Panc1 (cell line): ENCODE measurements at regions not wholly inside any gene's neighbourhood (a gene's known extent, or its start where the extent isn't known, plus 50 kb on each side); places are given as distances from the start of the nearest gene placed in this dataset.

Source experiments
- ATAC-seq: fragments of 200-7000 bp; cut with Tn5 transposase; 2 replicates; pipeline ENCODE4 v1.9.1; 2020; ENCODE audit warnings: mild to moderate bottlenecking, moderate library complexity
- BruUV-seq: library from RNA; stranded (reverse); fragments of 400-500 nt; replicated peaks from 2 replicates; lab custom pipeline; 2021; lab: Mats Ljungman, UMichigan
- CTCF ChIA-PET: fragments of 300-600 bp; sonication (Branson Sonifier 250); formaldehyde crosslinking; loops from one replicate; lab custom pipeline; 2022; ENCODE audit warnings: antibody characterized with exemption; lab: Charles Lee
- POLR2A ChIA-PET: fragments of 300-600 bp; sonication (Branson Sonifier 250); formaldehyde crosslinking; loops from one replicate; lab custom pipeline; 2022; ENCODE audit warnings: antibody characterized with exemption; lab: Charles Lee
- DNase-seq: peaks from one replicate; pipeline ENCODE4 v3.0.0-alpha.2; 2010; ENCODE audit warnings: low read depth, low spot score
- H3K27ac ChIP-seq: 2 replicates; pipeline ENCODE4 v1.5.1; 2011; ENCODE audit warnings: mild to moderate bottlenecking, low read length, inconsistent platforms
- H3K27me3 ChIP-seq: fragments of 200-500 bp; sonication (Bioruptor generic); 2 replicates; pipeline ENCODE4 v1.6.0; 2014; ENCODE audit warnings: low read length, inconsistent platforms; ENCODE audit not compliant: control insufficient read depth, insufficient read depth
- H3K36me3 ChIP-seq: fragments of 200-500 bp; sonication (Bioruptor generic); 2 replicates; pipeline ENCODE4 v1.5.1; 2014; ENCODE audit warnings: inconsistent platforms, mild to moderate bottlenecking, low read length, moderate library complexity; ENCODE audit not compliant: control insufficient read depth, insufficient read depth
- H3K4me1 ChIP-seq: 2 replicates; pipeline ENCODE4 v1.5.1; 2011; ENCODE audit warnings: inconsistent platforms, mild to moderate bottlenecking, low read length, moderate library complexity; ENCODE audit not compliant: control insufficient read depth, insufficient read depth
- H3K4me3 ChIP-seq, 2 experiments: 2 replicates each; pipeline ENCODE4 v1.5.1; 2011 to 2012; ENCODE audit warnings: low read depth in 2 of 2, low read length in 2 of 2, mild to moderate bottlenecking in 2 of 2, inconsistent platforms in 1 of 2, moderate library complexity in 1 of 2
- H3K9me3 ChIP-seq: fragments of 200-500 bp; sonication (Bioruptor generic); 2 replicates; pipeline ENCODE4 v1.5.1; 2014; ENCODE audit warnings: low read depth, mild to moderate bottlenecking, inconsistent platforms, low read length, moderate library complexity; ENCODE audit not compliant: control insufficient read depth, insufficient read depth
- POLR2AphosphoS5 ChIP-seq: IDR thresholded peaks from 2 replicates; pipeline ENCODE4 v1.6.1; 2012; ENCODE audit warnings: mild to moderate bottlenecking, low read depth, low read length, moderate library complexity
- REST ChIP-seq, 2 experiments: IDR thresholded peaks; 2 replicates each; pipeline ENCODE4 v1.6.1; 2011 to 2012; ENCODE audit warnings: low read depth in 2 of 2, control low read depth in 1 of 2, low read length in 1 of 2, mild to moderate bottlenecking in 1 of 2, moderate library complexity in 1 of 2; ENCODE audit not compliant: insufficient read depth in 1 of 2
- SIN3A ChIP-seq: IDR thresholded peaks from 2 replicates; pipeline ENCODE4 v1.6.1; 2012; ENCODE audit warnings: low read depth, mild to moderate bottlenecking, low read length, moderate library complexity, borderline replicate concordance; ENCODE audit not compliant: insufficient read depth
- TCF7L2 ChIP-seq: IDR thresholded peaks from 2 replicates; pipeline ENCODE4 v1.6.1; 2011; ENCODE audit warnings: mild to moderate bottlenecking, low read depth, low read length, inconsistent platforms
- in situ Hi-C: cut with HindIII; loops from 2 replicates; pipeline ENCODE4 v1.10.0; 2016; ENCODE audit warnings: low sequenced_read_pairs, low pct_unique_long_range_greater_than_20kb
- intact Hi-C: fragments of 100-400 bp; cut with micrococcal nuclease; formaldehyde crosslinking; loops from one replicate; pipeline ENCODE4 v1.10.0; 2022; ENCODE audit not compliant: unreplicated experiment
- TF ChIP-seq, protein P1 (sequence below): fragments of 450-650 bp; IDR thresholded peaks from 2 replicates; pipeline ENCODE4 v1.5.1; 2017; ENCODE audit warnings: mild to moderate bottlenecking

DNA sequence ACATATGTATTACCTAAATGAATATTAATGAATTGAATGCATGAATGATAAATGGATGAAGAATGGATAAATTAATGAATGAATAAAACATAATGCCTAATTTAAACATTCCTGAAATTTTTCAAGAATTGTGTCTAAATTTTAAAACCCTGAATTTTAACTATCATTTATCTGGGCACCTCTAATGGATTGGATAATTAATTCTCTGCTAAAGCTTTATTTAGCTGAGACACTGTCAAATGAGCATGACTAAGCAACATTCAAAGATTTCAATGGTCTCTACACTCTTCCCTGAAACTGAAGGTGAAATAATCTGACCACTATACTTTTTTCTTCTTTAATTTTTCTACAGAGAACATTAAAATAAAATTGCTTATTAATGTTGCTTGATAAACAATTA is 1197.7 kb downstream of the C4orf33 start:
- ATAC-seq (no peak), DNase-seq (no peak)
- Histone ChIP-seq H3K4me1 (no peaks in the 10 kb centered on the region), H3K36me3 (no peaks in the 10 kb centered on the region), H3K9me3 (no peaks in the 10 kb centered on the region), H3K27me3 (no peaks in the 10 kb centered on the region), H3K4me3 (no peak overlapping the region), H3K27ac (no peak overlapping the region)
- BruUV-seq: no TSS peak
- in situ Hi-C loops: no loop called here
- intact Hi-C loops: no loop called here
- ChIA-PET POLR2A (no interaction called here), CTCF (no interaction called here)
- TF ChIP-seq SIN3A (no peak), REST (IDR thresholded peaks at IDR 0.05; ENCODE audit: insufficient read depth in 1 of 2, low read depth in 2 of 2, low read length in 1 of 2) (no peak), TCF7L2 (no peak), POLR2AphosphoS5 (no peak)
- TF ChIP-seq, protein P1, sequence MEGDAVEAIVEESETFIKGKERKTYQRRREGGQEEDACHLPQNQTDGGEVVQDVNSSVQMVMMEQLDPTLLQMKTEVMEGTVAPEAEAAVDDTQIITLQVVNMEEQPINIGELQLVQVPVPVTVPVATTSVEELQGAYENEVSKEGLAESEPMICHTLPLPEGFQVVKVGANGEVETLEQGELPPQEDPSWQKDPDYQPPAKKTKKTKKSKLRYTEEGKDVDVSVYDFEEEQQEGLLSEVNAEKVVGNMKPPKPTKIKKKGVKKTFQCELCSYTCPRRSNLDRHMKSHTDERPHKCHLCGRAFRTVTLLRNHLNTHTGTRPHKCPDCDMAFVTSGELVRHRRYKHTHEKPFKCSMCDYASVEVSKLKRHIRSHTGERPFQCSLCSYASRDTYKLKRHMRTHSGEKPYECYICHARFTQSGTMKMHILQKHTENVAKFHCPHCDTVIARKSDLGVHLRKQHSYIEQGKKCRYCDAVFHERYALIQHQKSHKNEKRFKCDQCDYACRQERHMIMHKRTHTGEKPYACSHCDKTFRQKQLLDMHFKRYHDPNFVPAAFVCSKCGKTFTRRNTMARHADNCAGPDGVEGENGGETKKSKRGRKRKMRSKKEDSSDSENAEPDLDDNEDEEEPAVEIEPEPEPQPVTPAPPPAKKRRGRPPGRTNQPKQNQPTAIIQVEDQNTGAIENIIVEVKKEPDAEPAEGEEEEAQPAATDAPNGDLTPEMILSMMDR: no peak

DNA sequence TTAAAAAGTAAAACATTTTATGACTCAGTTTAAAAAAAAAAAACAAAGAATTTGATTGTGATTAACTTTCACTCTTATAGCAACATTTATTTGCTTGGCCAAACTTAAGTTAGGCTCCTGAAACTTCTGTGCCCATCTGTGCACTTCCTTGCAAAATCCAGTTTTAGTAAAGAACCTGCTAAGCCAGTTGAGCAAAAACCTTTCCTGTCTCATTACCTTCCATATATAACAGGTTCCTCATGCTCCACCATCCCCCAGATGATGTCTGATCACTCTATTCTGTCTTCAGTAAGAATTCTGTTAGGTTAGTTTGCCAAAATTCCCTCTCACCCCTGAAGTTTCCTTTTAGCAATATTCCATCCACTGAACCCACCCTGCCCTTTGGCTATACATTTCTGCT is 1200.5 kb downstream of the C4orf33 start:
- TF ChIP-seq POLR2AphosphoS5 (no peak), TCF7L2 (no peak), REST (IDR thresholded peaks at IDR 0.05; ENCODE audit: insufficient read depth in 1 of 2, low read depth in 2 of 2, low read length in 1 of 2) (no peak), SIN3A (no peak)
- TF ChIP-seq, protein P1: no peak
- Histone ChIP-seq H3K9me3 (no peaks in the 10 kb centered on the region), H3K36me3 (no peaks in the 10 kb centered on the region), H3K4me3 (no peak overlapping the region), H3K27ac (no peak overlapping the region), H3K27me3 (no peaks in the 10 kb centered on the region), H3K4me1 (no peaks in the 10 kb centered on the region)
- POLR2A ChIA-PET: no interaction called here
- no peak for DNase-seq
- intact Hi-C loops (no loop called here), in situ Hi-C loops (no loop called here)
- CTCF ChIA-PET: no interaction called here
- no TSS peak for BruUV-seq
- ATAC-seq: no peak
